ENCODE measurements at regions not wholly inside any gene's neighbourhood (a gene's known extent, or its start where the extent isn't known, plus 50 kb on each side); places are given as distances from the start of the nearest gene placed in this dataset.

DNA sequence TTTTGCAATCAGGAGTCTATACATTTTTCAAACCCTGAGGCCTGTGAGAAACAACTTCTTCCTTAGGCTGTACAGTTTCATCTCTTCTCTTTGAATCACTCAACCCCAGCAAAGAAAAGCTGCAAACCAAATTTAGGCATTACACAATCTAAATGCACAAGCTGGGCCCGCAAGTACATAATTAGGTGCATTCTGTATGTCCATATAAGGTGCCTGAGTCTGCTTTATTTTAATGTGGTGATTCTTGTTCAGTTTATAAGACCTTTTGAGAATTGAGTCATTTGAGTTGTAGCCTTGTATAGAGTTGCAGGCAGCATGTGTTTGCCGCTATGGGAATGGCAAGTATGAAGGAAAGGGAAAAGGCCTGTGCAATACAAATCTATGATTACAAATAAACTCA lies 709.6 kb upstream of the MARCKS start:
- H3K27ac ChIP-seq: no peak overlapping the region
- TF ChIP-seq ZFX (IDR thresholded peaks at IDR 0.05) (no peak), CTCF (conservative IDR thresholded peaks at IDR 0.05) (no peak)

- TF ChIP-seq ZFX (IDR thresholded peaks at IDR 0.05) (no peak), CTCF (conservative IDR thresholded peaks at IDR 0.05) (no peak)
- H3K27ac ChIP-seq: no peak overlapping the region
Observed at GRCh38 chr6:113148566-113148965, 708.6 kb upstream of the MARCKS start.

- H3K27ac ChIP-seq: no peak overlapping the region
- TF ChIP-seq CTCF (conservative IDR thresholded peaks at IDR 0.05) (no peak), ZFX (IDR thresholded peaks at IDR 0.05) (no peak)
Observed at GRCh38 chr6:113149511-113149910, 707.6 kb upstream of the MARCKS start.

GRCh38 chr6:113160306-113161017 lies 696.7 kb upstream of the MARCKS start:
- TF ChIP-seq ZFX (IDR thresholded peaks at IDR 0.05) (no peak), CTCF (conservative IDR thresholded peaks at IDR 0.05) (no peak)
- no peak overlapping the region for H3K27ac ChIP-seq

GRCh38 chr6:113161018-113161315 lies 696.2 kb upstream of the MARCKS start:
- H3K27ac ChIP-seq: no peak overlapping the region
- no peak for TF ChIP-seq ZFX (IDR thresholded peaks at IDR 0.05)
- no peak for TF ChIP-seq CTCF (conservative IDR thresholded peaks at IDR 0.05)

DNA sequence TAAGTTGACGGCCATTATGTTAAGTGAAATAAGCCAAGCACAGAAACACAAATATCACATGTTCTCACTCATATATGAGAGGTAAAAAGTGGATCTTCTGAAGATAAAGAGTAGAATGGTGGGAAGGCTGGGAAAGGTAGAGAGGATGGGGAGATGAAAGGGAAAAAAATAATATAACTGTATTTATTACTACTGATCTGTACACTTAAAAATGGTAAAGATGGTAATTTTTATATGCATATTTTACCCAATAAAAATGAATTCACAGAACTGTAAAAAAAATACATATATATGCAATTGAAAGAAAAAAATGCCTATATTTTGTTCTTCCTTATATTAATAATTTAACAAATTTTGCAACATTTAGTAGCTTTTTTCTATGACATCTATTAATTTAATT lies 694.4 kb upstream of the MARCKS start:
- no peak for TF ChIP-seq CTCF (conservative IDR thresholded peaks at IDR 0.05)
- TF ChIP-seq ZFX (IDR thresholded peaks at IDR 0.05): no peak
- no peak overlapping the region for H3K27ac ChIP-seq

GRCh38 chr6:113168057-113168456 lies 689.1 kb upstream of the MARCKS start:
- TF ChIP-seq CTCF (conservative IDR thresholded peaks at IDR 0.05): no peak

More at GRCh38 chr6:113168057-113168456, 689.1 kb upstream of the MARCKS start:
- H3K27ac ChIP-seq: no peak overlapping the region

Measured in C4-2B (cell line).